GM19238 (cell line): ENCODE measurements at regions not wholly inside any gene's neighbourhood (a gene's known extent, or its start where the extent isn't known, plus 50 kb on each side); places are given as distances from the start of the nearest gene placed in this dataset.
"Not testable (repeated sequence)": the region's sequence is repeated elsewhere in the genome, so short reads cannot be mapped to it uniquely, and the experiment has no call there.

Experiments used
- DNase-seq: peaks from one replicate; pipeline ENCODE4 v3.0.0; 2011; ENCODE audit warnings: low spot score; ENCODE audit not compliant: insufficient read length

- no peak for DNase-seq
Measured at GRCh38 chr3:182325213-182325950, 467.9 kb upstream of the ATP11B start.

GRCh38 chr3:182327196-182327681 is 466.1 kb upstream of the ATP11B start:
- no peak for DNase-seq

- DNase-seq = no peak
Measured at GRCh38 chr3:182330646-182331045, 462.7 kb upstream of the ATP11B start.

GRCh38 chr3:182331341-182331740 is 462.0 kb upstream of the ATP11B start:
- no peak for DNase-seq

- DNase-seq = no peak
Measured at GRCh38 chr3:182342252-182342651, 451.1 kb upstream of the ATP11B start.

- DNase-seq = not testable (repeated sequence)
Measured at GRCh38 chr3:182344026-182344425, 449.3 kb upstream of the ATP11B start.

- no peak for DNase-seq
Measured at GRCh38 chr3:182349051-182349450, 444.3 kb upstream of the ATP11B start.

GRCh38 chr3:182349951-182350517 is 443.3 kb upstream of the ATP11B start:
- no peak for DNase-seq

- no peak for DNase-seq
Measured at GRCh38 chr3:182357928-182358327, 435.4 kb upstream of the ATP11B start.

- no peak for DNase-seq
Measured at GRCh38 chr3:182364323-182364722, 429.0 kb upstream of the ATP11B start.

- no peak for DNase-seq
Measured at GRCh38 chr3:182364723-182365650, 428.3 kb upstream of the ATP11B start.

GRCh38 chr3:182366746-182367145 is 426.6 kb upstream of the ATP11B start:
- no peak for DNase-seq

GRCh38 chr3:182369861-182370260 is 423.4 kb upstream of the ATP11B start:
- no peak for DNase-seq

GRCh38 chr3:182370949-182371348 is 422.4 kb upstream of the ATP11B start:
- no peak for DNase-seq

- no peak for DNase-seq
Measured at GRCh38 chr3:182375916-182376315, 417.4 kb upstream of the ATP11B start.

GRCh38 chr3:182382112-182382857 is 411.0 kb upstream of the ATP11B start:
- DNase-seq = no peak

GRCh38 chr3:182384221-182384620 is 409.1 kb upstream of the ATP11B start:
- DNase-seq = no peak

- DNase-seq = no peak
Measured at GRCh38 chr3:182385356-182385755, 407.9 kb upstream of the ATP11B start.

GRCh38 chr3:182388506-182388905 is 404.8 kb upstream of the ATP11B start:
- no peak for DNase-seq

- DNase-seq = no peak
Measured at GRCh38 chr3:182389071-182389815, 404.1 kb upstream of the ATP11B start.

GRCh38 chr3:182390421-182390820 is 402.9 kb upstream of the ATP11B start:
- DNase-seq = no peak
